BE2C (cell line): ENCODE measurements at regions not wholly inside any gene's neighbourhood (a gene's known extent, or its start where the extent isn't known, plus 50 kb on each side); places are given as distances from the start of the nearest gene placed in this dataset.

Experiments
- DNase-seq: peaks from one replicate; pipeline ENCODE4 v3.0.0-alpha.2; 2020
- H3K27me3 ChIP-seq: fragments of 250-450 bp; sonication (Bioruptor Pico); 2 replicates; pipeline ENCODE4 v1.5.1; 2020; ENCODE audit warnings: mild to moderate bottlenecking
- H3K36me3 ChIP-seq: fragments of 250-450 bp; sonication (Bioruptor Pico); 2 replicates; pipeline ENCODE4 v1.5.1; 2020; ENCODE audit warnings: mild to moderate bottlenecking
- H3K4me1 ChIP-seq: fragments of 250-450 bp; sonication (Bioruptor Pico); 2 replicates; pipeline ENCODE4 v1.5.1; 2020
- H3K4me3 ChIP-seq: 2 replicates; pipeline ENCODE4 v1.5.1; 2011; ENCODE audit warnings: low read depth, low read length
- H3K9me3 ChIP-seq: fragments of 250-450 bp; sonication (Bioruptor Pico); 2 replicates; pipeline ENCODE4 v1.5.1; 2020
- TF ChIP-seq, protein P1 (sequence below): IDR thresholded peaks from 2 replicates; pipeline ENCODE4 v1.5.1; 2012; ENCODE audit warnings: mild to moderate bottlenecking, low read depth, low read length

DNA sequence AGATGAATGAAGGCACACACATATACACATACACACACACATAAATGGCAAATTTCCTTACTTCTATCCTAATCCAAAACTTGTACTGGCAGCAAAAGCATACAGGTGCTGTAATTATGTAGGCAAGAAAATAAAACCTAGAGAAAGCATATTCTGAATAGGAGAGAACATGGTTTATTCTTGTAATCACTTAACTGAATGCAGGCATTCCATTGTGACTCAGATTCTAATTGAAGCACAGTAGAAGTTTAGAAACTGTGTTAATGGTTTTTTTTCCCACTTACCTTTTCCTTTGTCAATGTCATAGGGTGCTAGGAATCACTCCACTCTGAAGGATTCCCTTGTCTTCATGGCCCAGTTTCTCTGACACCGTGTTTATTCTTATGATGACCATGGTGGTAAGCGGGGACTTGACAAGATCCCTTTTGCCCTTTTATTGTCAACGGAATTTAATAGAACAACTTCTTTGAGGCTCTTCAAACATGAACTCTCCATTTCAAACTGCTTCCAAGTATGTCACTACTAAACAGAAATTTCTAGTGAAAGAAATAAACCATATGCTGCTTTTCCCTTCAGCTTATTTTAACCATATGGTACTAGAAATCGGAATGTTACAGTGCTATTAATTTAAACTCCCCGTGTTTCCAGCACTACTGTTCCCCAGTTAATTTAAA lies 164.2 kb downstream of the OGFRL1 start:
- TF ChIP-seq, protein P1, sequence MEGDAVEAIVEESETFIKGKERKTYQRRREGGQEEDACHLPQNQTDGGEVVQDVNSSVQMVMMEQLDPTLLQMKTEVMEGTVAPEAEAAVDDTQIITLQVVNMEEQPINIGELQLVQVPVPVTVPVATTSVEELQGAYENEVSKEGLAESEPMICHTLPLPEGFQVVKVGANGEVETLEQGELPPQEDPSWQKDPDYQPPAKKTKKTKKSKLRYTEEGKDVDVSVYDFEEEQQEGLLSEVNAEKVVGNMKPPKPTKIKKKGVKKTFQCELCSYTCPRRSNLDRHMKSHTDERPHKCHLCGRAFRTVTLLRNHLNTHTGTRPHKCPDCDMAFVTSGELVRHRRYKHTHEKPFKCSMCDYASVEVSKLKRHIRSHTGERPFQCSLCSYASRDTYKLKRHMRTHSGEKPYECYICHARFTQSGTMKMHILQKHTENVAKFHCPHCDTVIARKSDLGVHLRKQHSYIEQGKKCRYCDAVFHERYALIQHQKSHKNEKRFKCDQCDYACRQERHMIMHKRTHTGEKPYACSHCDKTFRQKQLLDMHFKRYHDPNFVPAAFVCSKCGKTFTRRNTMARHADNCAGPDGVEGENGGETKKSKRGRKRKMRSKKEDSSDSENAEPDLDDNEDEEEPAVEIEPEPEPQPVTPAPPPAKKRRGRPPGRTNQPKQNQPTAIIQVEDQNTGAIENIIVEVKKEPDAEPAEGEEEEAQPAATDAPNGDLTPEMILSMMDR, result no peak
- no peaks in the 10 kb centered on the region for H3K9me3 ChIP-seq
- H3K4me1 ChIP-seq, result no peaks in the 10 kb centered on the region
- DNase-seq, result no peak
- no peaks in the 10 kb centered on the region for H3K27me3 ChIP-seq
- no peaks in the 10 kb centered on the region for H3K36me3 ChIP-seq
- no peak overlapping the region for H3K4me3 ChIP-seq

DNA sequence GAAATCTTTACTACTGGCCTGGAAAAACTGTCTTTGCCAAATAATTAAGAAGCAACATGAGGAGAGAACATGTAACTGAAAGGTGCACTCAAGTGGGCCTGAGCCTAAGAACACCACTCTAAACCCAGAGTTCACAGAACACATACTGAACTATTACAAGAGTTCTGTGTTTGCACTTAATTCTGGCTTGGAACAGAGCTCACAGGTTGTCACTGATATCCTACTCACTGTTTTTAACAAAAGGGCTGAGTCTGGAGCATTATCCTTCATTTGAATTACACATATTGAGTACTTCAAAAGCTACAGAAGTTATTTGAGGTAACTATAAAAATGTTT lies 164.7 kb downstream of the OGFRL1 start:
- Histone ChIP-seq H3K4me1 (no peaks in the 10 kb centered on the region), H3K9me3 (no peaks in the 10 kb centered on the region), H3K4me3 (no peak overlapping the region), H3K36me3 (no peaks in the 10 kb centered on the region), H3K27me3 (no peaks in the 10 kb centered on the region)
- DNase-seq, result no peak
- TF ChIP-seq, protein P1, result no peak

DNA sequence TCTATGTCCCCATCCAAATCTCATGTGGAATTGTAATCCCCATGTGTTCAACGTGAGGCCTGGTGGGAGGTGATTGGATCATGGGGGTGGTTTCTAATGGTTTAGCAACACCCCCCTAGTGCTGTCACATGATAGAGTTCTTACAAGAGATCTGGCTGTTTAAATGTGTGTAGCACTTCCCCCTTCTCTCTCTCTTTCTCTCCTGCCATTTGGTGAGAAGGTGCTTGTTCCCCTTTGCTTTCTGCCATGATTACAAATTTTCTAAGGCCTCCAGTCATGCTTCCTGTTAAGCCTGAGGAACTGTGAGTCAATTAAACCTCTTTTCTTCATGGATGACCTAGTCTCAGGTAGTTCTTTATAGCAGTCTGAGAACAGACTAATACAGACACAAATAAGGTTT lies 165.4 kb downstream of the OGFRL1 start:
- no peak overlapping the region for H3K4me3 ChIP-seq
- H3K9me3 ChIP-seq, result no peaks in the 10 kb centered on the region
- H3K27me3 ChIP-seq, result no peaks in the 10 kb centered on the region
- no peak for DNase-seq
- no peaks in the 10 kb centered on the region for H3K4me1 ChIP-seq
- no peaks in the 10 kb centered on the region for H3K36me3 ChIP-seq
- TF ChIP-seq, protein P1, result no peak

DNA sequence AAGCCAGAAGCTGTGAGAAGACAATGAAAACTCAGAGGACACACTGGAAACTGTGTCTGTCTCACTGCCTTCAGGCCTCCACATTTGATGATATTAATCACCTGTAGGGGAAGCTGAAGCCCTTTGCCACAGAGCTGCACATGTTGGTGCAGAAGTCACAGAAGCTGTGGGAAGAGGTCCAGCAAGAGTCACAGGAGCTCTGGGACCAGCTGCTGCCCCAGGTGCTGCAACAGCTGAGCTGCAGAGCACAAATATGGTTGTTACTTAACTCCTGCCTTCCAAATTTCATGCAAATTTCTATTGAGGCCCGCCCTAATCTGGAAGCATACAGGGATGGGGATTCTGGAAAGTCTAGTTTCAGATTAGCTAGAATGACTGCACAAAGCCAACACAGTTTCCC lies 169.3 kb downstream of the OGFRL1 start:
- TF ChIP-seq, protein P1, result no peak

DNA sequence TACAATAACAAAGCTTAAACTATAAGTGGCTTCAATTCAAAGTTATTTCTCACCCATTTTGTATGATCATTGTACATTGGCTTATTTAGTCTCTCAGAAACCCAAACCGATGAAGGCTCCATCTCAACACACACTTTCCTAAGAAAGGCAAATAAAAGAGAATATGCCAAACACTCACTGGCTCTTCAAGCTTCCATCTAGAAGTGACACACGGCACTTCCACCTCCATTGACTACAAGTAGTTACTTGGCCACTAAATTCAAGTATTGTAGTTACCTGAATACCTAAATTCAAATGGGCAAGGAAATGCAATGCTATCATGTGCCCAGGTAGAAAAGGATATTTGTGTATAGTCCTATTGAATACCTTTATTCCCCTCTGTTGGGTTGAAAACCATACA lies 170.6 kb downstream of the OGFRL1 start:
- Histone ChIP-seq H3K4me3 (no peak overlapping the region), H3K4me1 (no peaks in the 10 kb centered on the region), H3K27me3 (no peaks in the 10 kb centered on the region), H3K36me3 (no peaks in the 10 kb centered on the region), H3K9me3 (no peaks in the 10 kb centered on the region)
- TF ChIP-seq, protein P1, result no peak
- no peak for DNase-seq

More for the DNA sequence above, 169.3 kb downstream of the OGFRL1 start:
- Histone ChIP-seq H3K27me3 (no peaks in the 10 kb centered on the region), H3K4me1 (no peaks in the 10 kb centered on the region), H3K4me3 (no peak overlapping the region), H3K9me3 (no peaks in the 10 kb centered on the region), H3K36me3 (no peaks in the 10 kb centered on the region)
- DNase-seq, result no peak

DNA sequence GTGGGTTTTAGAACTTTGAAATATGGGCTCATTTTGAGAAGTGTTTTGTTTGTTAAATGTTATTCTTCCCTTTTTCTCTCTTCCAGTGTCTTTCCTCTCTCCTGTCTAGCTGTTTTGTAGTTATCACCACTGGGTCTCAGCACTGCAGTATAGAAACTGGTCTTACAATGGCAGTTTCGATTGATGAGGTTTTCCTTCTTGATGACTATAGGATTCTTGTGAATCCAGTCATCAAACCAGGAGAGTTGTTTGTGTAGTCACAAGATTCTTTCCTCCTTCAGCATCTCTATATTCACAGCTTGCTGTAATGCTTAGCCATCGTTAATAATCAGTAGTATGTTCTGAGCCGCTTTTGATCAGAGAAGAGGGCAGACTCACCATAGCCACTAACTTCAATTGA lies 172.3 kb downstream of the OGFRL1 start:
- TF ChIP-seq, protein P1, result no peak
- no peak overlapping the region for H3K4me3 ChIP-seq
- H3K9me3 ChIP-seq, result no peaks in the 10 kb centered on the region
- no peak for DNase-seq
- H3K4me1 ChIP-seq, result no peaks in the 10 kb centered on the region
- no peaks in the 10 kb centered on the region for H3K36me3 ChIP-seq
- H3K27me3 ChIP-seq, result no peaks in the 10 kb centered on the region
